ENCODE measurements at regions not wholly inside any gene's neighbourhood (a gene's known extent, or its start where the extent isn't known, plus 50 kb on each side); places are given as distances from the start of the nearest gene placed in this dataset.

GRCh38 chr11:131307506-131307905 lies 62.9 kb upstream of the NTM start:
- no peak overlapping the region for H3K4me3 ChIP-seq
- no peak overlapping the region for H3K27ac ChIP-seq (replicated peaks in 1 of 4)
- H3K27me3 ChIP-seq = peaks cover 0 to 9% (median 0%) of the 10 kb centered on the region in 4 donors
- intact Hi-C loops (cut with DNase I) = no loop called here
- DNase-seq (ENCODE audit: extremely low spot score) = no peak
- H3K36me3 ChIP-seq = no peaks in the 10 kb centered on the region
- WGBS = 84% methylated on average over 6 of the region's 6 CpGs
- H3K4me1 ChIP-seq = no peaks in the 10 kb centered on the region
- TF ChIP-seq, protein P1, sequence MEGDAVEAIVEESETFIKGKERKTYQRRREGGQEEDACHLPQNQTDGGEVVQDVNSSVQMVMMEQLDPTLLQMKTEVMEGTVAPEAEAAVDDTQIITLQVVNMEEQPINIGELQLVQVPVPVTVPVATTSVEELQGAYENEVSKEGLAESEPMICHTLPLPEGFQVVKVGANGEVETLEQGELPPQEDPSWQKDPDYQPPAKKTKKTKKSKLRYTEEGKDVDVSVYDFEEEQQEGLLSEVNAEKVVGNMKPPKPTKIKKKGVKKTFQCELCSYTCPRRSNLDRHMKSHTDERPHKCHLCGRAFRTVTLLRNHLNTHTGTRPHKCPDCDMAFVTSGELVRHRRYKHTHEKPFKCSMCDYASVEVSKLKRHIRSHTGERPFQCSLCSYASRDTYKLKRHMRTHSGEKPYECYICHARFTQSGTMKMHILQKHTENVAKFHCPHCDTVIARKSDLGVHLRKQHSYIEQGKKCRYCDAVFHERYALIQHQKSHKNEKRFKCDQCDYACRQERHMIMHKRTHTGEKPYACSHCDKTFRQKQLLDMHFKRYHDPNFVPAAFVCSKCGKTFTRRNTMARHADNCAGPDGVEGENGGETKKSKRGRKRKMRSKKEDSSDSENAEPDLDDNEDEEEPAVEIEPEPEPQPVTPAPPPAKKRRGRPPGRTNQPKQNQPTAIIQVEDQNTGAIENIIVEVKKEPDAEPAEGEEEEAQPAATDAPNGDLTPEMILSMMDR (IDR thresholded peaks at IDR 0.05) = no peak
- TF ChIP-seq POLR2AphosphoS5 (IDR thresholded peaks at IDR 0.05) (no peak), POLR2A (IDR thresholded peaks at IDR 0.05; ENCODE audit: low read depth) (no peak)
- H3K9me3 ChIP-seq = no peaks in the 10 kb centered on the region

GRCh38 chr11:131309776-131310175 lies 60.6 kb upstream of the NTM start:
- intact Hi-C loops (cut with DNase I) = no loop called here
- H3K4me3 ChIP-seq = no peak overlapping the region
- H3K27ac ChIP-seq (replicated peaks in 1 of 4) = no peak overlapping the region
- peaks cover 0 to 1% (median 0%) of the 10 kb centered on the region in 4 donors for H3K27me3 ChIP-seq
- no peaks in the 10 kb centered on the region for H3K36me3 ChIP-seq
- no peak for DNase-seq (ENCODE audit: extremely low spot score)
- no peaks in the 10 kb centered on the region for H3K9me3 ChIP-seq
- no peaks in the 10 kb centered on the region for H3K4me1 ChIP-seq
- WGBS = 69% methylated on average over 5 of the region's 5 CpGs
- TF ChIP-seq, protein P1 (IDR thresholded peaks at IDR 0.05) = no peak
- no peak for TF ChIP-seq POLR2A (IDR thresholded peaks at IDR 0.05; ENCODE audit: low read depth)
- TF ChIP-seq POLR2AphosphoS5 (IDR thresholded peaks at IDR 0.05) = no peak
- no peak for TF ChIP-seq EP300 (IDR thresholded peaks at IDR 0.05)

DNA sequence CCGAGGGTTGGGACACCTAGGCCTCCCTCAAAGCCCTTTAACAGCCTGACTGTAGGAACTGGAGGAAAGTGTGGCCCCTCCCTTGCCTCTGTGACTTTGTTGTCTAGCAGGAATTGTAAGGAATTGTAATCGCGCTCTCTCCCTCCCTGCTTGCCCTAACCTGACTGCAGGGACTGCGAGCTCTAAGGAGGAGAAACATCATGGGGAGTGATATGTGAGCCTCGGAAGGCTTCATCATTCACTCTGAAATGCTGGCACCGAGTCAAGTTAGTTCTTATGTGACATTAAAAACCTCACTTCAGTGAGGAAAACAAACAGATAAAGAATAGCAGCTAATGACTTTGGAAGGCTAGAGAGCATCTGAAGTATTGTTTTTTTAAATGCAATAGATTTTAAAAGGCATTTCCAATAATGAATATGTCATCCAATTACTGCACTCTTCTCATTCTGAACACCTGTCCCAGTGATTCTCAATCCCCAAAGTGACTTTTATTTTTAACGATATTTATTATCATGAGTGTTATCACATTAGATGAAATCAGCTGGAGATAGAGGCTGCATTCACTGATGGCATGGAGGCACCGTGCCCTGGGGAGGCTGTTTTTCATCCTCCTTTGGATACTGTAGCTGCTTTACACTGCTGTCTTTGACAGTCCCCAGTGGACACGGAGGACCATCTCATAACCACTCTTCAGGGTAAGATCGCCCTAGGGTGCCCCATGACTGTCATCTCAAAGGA lies 58.5 kb upstream of the NTM start:
- Histone ChIP-seq H3K36me3 (no peaks in the 10 kb centered on the region), H3K4me3 (no peak overlapping the region), H3K9me3 (no peaks in the 10 kb centered on the region), H3K27ac (replicated peaks in 1 of 4) (no peak overlapping the region), H3K4me1 (no peaks in the 10 kb centered on the region), H3K27me3 (no peaks in the 10 kb centered on the region)
- WGBS = 75% methylated on average over 10 of the region's 10 CpGs
- intact Hi-C loops (cut with DNase I) = no loop called here
- TF ChIP-seq, protein P1 (IDR thresholded peaks at IDR 0.05) = no peak
- no peak for TF ChIP-seq POLR2A (IDR thresholded peaks at IDR 0.05; ENCODE audit: low read depth)
- no peak for TF ChIP-seq POLR2AphosphoS5 (IDR thresholded peaks at IDR 0.05)
- no peak for TF ChIP-seq EP300 (IDR thresholded peaks at IDR 0.05)
- DNase-seq (ENCODE audit: extremely low spot score) = no peak
